ACHN (cell line): ENCODE measurements at regions not wholly inside any gene's neighbourhood (a gene's known extent, or its start where the extent isn't known, plus 50 kb on each side); places are given as distances from the start of the nearest gene placed in this dataset.

Experiments
- DNase-seq: peaks from one replicate; pipeline ENCODE4 v3.0.0-alpha.2; 2015
- in situ Hi-C: cut with HindIII; loops from 2 replicates; pipeline ENCODE4 v1.10.0; 2017; ENCODE audit warnings: low sequenced_read_pairs, low pct_ligation_motif_present, low pct_unique_long_range_greater_than_20kb

GRCh38 chr3:166367947-166368533 lies 530.8 kb upstream of the BCHE start:
- peak; percentile 14 for DNase-seq
- in situ Hi-C loops, result no loop called here

GRCh38 chr3:166362698-166363097 lies 525.5 kb upstream of the BCHE start:
- in situ Hi-C loops, result no loop called here
- no peak for DNase-seq

- DNase-seq, result no peak
- in situ Hi-C loops, result no loop called here
These were observed 523.5 kb upstream of the BCHE start for GRCh38 chr3:166360720-166361119.

- in situ Hi-C loops, result no loop called here
- DNase-seq, result no peak
These were observed 514.2 kb upstream of the BCHE start for GRCh38 chr3:166351461-166351860.

- no peak for DNase-seq
- in situ Hi-C loops, result no loop called here
These were observed 503.5 kb upstream of the BCHE start for GRCh38 chr3:166340604-166341266.

- DNase-seq, result no peak
- in situ Hi-C loops, result no loop called here
These were observed 487.2 kb upstream of the BCHE start for GRCh38 chr3:166324401-166324800.

- DNase-seq, result no peak
- in situ Hi-C loops, result no loop called here
These were observed 485.2 kb upstream of the BCHE start for GRCh38 chr3:166322391-166322790.

- in situ Hi-C loops, result no loop called here
- DNase-seq, result no peak
These were observed 470.6 kb upstream of the BCHE start for GRCh38 chr3:166307756-166308350.

- no peak for DNase-seq
- in situ Hi-C loops, result no loop called here
These were observed 467.4 kb upstream of the BCHE start for GRCh38 chr3:166304584-166304983.

- DNase-seq, result no peak
- in situ Hi-C loops, result no loop called here
These were observed 466.5 kb upstream of the BCHE start for GRCh38 chr3:166303681-166304080.

- in situ Hi-C loops, result no loop called here
- no peak for DNase-seq
These were observed 465.1 kb upstream of the BCHE start for GRCh38 chr3:166302331-166302730.

GRCh38 chr3:166296179-166296783 lies 459.1 kb upstream of the BCHE start:
- in situ Hi-C loops, result no loop called here
- no peak for DNase-seq

GRCh38 chr3:166291186-166291955 lies 454.1 kb upstream of the BCHE start:
- in situ Hi-C loops, result no loop called here
- no peak for DNase-seq

- DNase-seq, result no peak
- in situ Hi-C loops, result no loop called here
These were observed 447.8 kb upstream of the BCHE start for GRCh38 chr3:166285001-166285400.

- DNase-seq, result peak; percentile 68
- in situ Hi-C loops, result no loop called here
These were observed 446.6 kb upstream of the BCHE start for GRCh38 chr3:166283840-166284239.

GRCh38 chr3:166282931-166283330 lies 445.7 kb upstream of the BCHE start:
- in situ Hi-C loops, result no loop called here
- no peak for DNase-seq

GRCh38 chr3:166279636-166280035 lies 442.4 kb upstream of the BCHE start:
- no peak for DNase-seq
- in situ Hi-C loops, result no loop called here

- DNase-seq, result no peak
These were observed 437.8 kb upstream of the BCHE start for GRCh38 chr3:166275024-166275390.

GRCh38 chr3:166274351-166275023 lies 437.3 kb upstream of the BCHE start:
- no peak for DNase-seq
- in situ Hi-C loops, result no loop called here

More at GRCh38 chr3:166275024-166275390, 437.8 kb upstream of the BCHE start:
- in situ Hi-C loops, result no loop called here
